ENCODE measurements at regions not wholly inside any gene's neighbourhood (a gene's known extent, or its start where the extent isn't known, plus 50 kb on each side); places are given as distances from the start of the nearest gene placed in this dataset.
A peak's percentile ranks its signal among the peaks of the same experiment; 100 is the strongest.

- peak; percentile 26 to 76 for DNase-seq (ENCODE audit: low read depth in 2 of 2)
- TF ChIP-seq CTCF (IDR thresholded peaks at IDR 0.05; ENCODE audit: low read depth, low read length), result no peak
- H3K4me3 ChIP-seq (replicated peaks in 1 of 2; ENCODE audit: low read depth in 2 of 2, low read length in 2 of 2), result no peak overlapping the region
Observed at GRCh38 chr7:42380401-42380800, 143.4 kb upstream of the GLI3 start.

- no peak for DNase-seq (ENCODE audit: low read depth in 2 of 2)
- no peak overlapping the region for H3K4me3 ChIP-seq (replicated peaks in 1 of 2; ENCODE audit: low read depth in 2 of 2, low read length in 2 of 2)
- no peak for TF ChIP-seq CTCF (IDR thresholded peaks at IDR 0.05; ENCODE audit: low read depth, low read length)
Observed at GRCh38 chr7:42378149-42378548, 141.1 kb upstream of the GLI3 start.

- DNase-seq (ENCODE audit: low read depth in 2 of 2), result no peak
- no peak overlapping the region for H3K4me3 ChIP-seq (replicated peaks in 1 of 2; ENCODE audit: low read depth in 2 of 2, low read length in 2 of 2)
- no peak for TF ChIP-seq CTCF (IDR thresholded peaks at IDR 0.05; ENCODE audit: low read depth, low read length)
Observed at GRCh38 chr7:42373285-42373684, 136.3 kb upstream of the GLI3 start.

DNA sequence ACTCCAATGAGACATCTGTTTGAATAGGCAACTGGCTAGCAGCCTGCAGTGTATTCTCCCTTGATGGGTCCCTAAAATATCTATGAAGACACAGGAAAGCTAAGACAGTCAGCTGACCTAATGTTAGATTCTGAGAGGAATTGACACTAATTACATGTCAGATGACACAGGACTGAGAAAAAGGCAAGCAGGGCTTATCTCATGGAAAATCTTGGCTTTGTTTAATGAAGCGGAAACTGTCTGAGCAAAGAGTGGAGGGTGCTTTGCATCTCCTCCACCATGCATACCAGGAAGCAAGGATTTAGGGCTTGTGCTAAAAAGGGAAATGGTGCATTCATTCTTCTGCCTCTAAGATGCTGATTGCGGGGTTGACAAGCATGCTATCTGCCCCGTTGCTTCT lies 135.5 kb upstream of the GLI3 start:
- no peak for TF ChIP-seq CTCF (IDR thresholded peaks at IDR 0.05; ENCODE audit: low read depth, low read length)
- H3K4me3 ChIP-seq (replicated peaks in 1 of 2; ENCODE audit: low read depth in 2 of 2, low read length in 2 of 2), result no peak overlapping the region
- no peak for DNase-seq (ENCODE audit: low read depth in 2 of 2)

GRCh38 chr7:42359946-42360345 lies 122.9 kb upstream of the GLI3 start:
- no peak overlapping the region for H3K4me3 ChIP-seq (replicated peaks in 1 of 2; ENCODE audit: low read depth in 2 of 2, low read length in 2 of 2)
- TF ChIP-seq CTCF (IDR thresholded peaks at IDR 0.05; ENCODE audit: low read depth, low read length), result no peak
- DNase-seq (ENCODE audit: low read depth in 2 of 2), result no peak

- peak; percentile 12 to 25 for DNase-seq (ENCODE audit: low read depth in 2 of 2)
- TF ChIP-seq CTCF (IDR thresholded peaks at IDR 0.05; ENCODE audit: low read depth, low read length), result no peak
Observed at GRCh38 chr7:42351316-42351935, 114.4 kb upstream of the GLI3 start.

GRCh38 chr7:42350801-42351200 lies 113.8 kb upstream of the GLI3 start:
- no peak for TF ChIP-seq CTCF (IDR thresholded peaks at IDR 0.05; ENCODE audit: low read depth, low read length)
- DNase-seq (ENCODE audit: low read depth in 2 of 2), result peak in 1 of 2 donors; percentile 22
- no peak overlapping the region for H3K4me3 ChIP-seq (replicated peaks in 1 of 2; ENCODE audit: low read depth in 2 of 2, low read length in 2 of 2)

More at GRCh38 chr7:42351316-42351935, 114.4 kb upstream of the GLI3 start:
- no peak overlapping the region for H3K4me3 ChIP-seq (replicated peaks in 1 of 2; ENCODE audit: low read depth in 2 of 2, low read length in 2 of 2)
